ENCODE measurements at regions not wholly inside any gene's neighbourhood (a gene's known extent, or its start where the extent isn't known, plus 50 kb on each side); places are given as distances from the start of the nearest gene placed in this dataset.

DNA sequence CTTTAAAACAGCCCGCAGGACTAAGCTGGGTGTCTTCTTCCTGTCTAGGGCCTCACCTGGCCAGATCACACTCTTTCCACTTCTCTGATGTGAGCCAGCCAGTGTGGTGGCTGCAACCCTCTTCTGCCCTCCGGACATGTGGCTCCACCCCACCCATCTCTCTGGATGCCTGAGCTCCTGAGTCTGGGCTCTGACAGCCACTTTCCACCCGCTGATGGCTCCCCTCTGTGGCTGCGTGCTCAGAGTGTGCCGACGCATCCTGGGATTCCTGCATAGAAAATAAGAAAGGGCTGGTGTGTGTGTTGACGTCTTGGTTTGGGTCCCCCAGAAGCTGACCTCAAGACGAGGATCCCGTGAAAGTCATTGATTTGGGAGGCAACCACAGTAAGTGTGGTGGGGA, 181.6 kb downstream of the URI1 start:
- DNase-seq (ENCODE audit: low spot score) = no peak
- no peak for TF ChIP-seq EZH2 (IDR thresholded peaks at IDR 0.05; ENCODE audit: borderline replicate concordance, low read depth, low read length, poor library complexity, severe bottlenecking)
- TF ChIP-seq, protein P1, sequence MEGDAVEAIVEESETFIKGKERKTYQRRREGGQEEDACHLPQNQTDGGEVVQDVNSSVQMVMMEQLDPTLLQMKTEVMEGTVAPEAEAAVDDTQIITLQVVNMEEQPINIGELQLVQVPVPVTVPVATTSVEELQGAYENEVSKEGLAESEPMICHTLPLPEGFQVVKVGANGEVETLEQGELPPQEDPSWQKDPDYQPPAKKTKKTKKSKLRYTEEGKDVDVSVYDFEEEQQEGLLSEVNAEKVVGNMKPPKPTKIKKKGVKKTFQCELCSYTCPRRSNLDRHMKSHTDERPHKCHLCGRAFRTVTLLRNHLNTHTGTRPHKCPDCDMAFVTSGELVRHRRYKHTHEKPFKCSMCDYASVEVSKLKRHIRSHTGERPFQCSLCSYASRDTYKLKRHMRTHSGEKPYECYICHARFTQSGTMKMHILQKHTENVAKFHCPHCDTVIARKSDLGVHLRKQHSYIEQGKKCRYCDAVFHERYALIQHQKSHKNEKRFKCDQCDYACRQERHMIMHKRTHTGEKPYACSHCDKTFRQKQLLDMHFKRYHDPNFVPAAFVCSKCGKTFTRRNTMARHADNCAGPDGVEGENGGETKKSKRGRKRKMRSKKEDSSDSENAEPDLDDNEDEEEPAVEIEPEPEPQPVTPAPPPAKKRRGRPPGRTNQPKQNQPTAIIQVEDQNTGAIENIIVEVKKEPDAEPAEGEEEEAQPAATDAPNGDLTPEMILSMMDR (conservative IDR thresholded peaks at IDR 0.05; ENCODE audit: low read depth, low read length) = no peak
- H3K9me3 ChIP-seq (ENCODE audit: low read depth, low read length, poor library complexity, severe bottlenecking) = no peaks in the 10 kb centered on the region
- H3K4me1 ChIP-seq (ENCODE audit: insufficient read depth, low read length, poor library complexity, severe bottlenecking) = no peaks in the 10 kb centered on the region
- no peak overlapping the region for H3K4me3 ChIP-seq (ENCODE audit: low read depth, low read length, poor library complexity, severe bottlenecking)
- H3K27me3 ChIP-seq (replicated peaks; ENCODE audit: insufficient read depth, low read depth, low read length, poor library complexity) = no peaks in the 10 kb centered on the region
- ChIA-PET CTCF (no interaction called here), POLR2A (ENCODE audit: low non-redundant PET) (no interaction called here)
- no peak overlapping the region for H3K27ac ChIP-seq (ENCODE audit: low read depth, low read length, poor library complexity, severe bottlenecking)
- no TSS peak for BruUV-seq (replicated peaks)
- no peaks in the 10 kb centered on the region for H3K36me3 ChIP-seq (ENCODE audit: insufficient read depth, low read length, poor library complexity, severe bottlenecking)
- intact Hi-C loops (cut with micrococcal nuclease; ENCODE audit: unreplicated experiment) = no loop called here

DNA sequence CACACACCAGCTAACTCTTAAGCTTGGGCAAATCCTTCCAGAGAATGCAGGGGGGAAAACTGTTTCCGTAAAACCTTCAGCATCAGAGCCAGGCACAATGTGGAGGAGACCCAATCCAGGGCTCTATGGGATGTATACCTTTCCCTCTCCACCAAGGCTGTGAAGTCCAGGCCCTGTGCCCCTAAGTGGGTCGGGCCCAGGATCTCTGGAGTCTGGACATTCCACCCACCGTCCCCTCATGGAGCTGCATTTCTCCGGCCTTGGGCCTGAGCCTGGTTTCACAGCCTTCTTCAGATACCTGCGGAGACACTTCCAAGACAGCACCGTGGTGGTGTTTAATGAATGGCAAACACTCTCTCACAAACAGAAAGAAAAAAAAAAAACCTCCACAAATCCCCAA, 186.2 kb downstream of the URI1 start:
- ChIA-PET CTCF (no interaction called here), POLR2A (ENCODE audit: low non-redundant PET) (no interaction called here)
- Histone ChIP-seq H3K4me1 (ENCODE audit: insufficient read depth, low read length, poor library complexity, severe bottlenecking) (no peaks in the 10 kb centered on the region), H3K36me3 (ENCODE audit: insufficient read depth, low read length, poor library complexity, severe bottlenecking) (no peaks in the 10 kb centered on the region), H3K9me3 (ENCODE audit: low read depth, low read length, poor library complexity, severe bottlenecking) (no peaks in the 10 kb centered on the region), H3K27me3 (replicated peaks; ENCODE audit: insufficient read depth, low read depth, low read length, poor library complexity) (no peaks in the 10 kb centered on the region), H3K4me3 (ENCODE audit: low read depth, low read length, poor library complexity, severe bottlenecking) (no peak overlapping the region), H3K27ac (ENCODE audit: low read depth, low read length, poor library complexity, severe bottlenecking) (no peak overlapping the region)
- no peak for TF ChIP-seq EZH2 (IDR thresholded peaks at IDR 0.05; ENCODE audit: borderline replicate concordance, low read depth, low read length, poor library complexity, severe bottlenecking)
- TF ChIP-seq, protein P1 (conservative IDR thresholded peaks at IDR 0.05; ENCODE audit: low read depth, low read length) = no peak
- intact Hi-C loops (cut with micrococcal nuclease; ENCODE audit: unreplicated experiment) = no loop called here
- no TSS peak for BruUV-seq (replicated peaks)
- DNase-seq (ENCODE audit: low spot score) = no peak

GRCh38 chr19:30130356-30131122, 188.5 kb downstream of the URI1 start:
- CTCF ChIA-PET = no interaction called here
- POLR2A ChIA-PET (ENCODE audit: low non-redundant PET) = no interaction called here
- intact Hi-C loops (cut with micrococcal nuclease; ENCODE audit: unreplicated experiment) = no loop called here

More at GRCh38 chr19:30130356-30131122, 188.5 kb downstream of the URI1 start:
- Histone ChIP-seq H3K27me3 (replicated peaks; ENCODE audit: insufficient read depth, low read depth, low read length, poor library complexity) (no peaks in the 10 kb centered on the region), H3K36me3 (ENCODE audit: insufficient read depth, low read length, poor library complexity, severe bottlenecking) (no peaks in the 10 kb centered on the region), H3K27ac (ENCODE audit: low read depth, low read length, poor library complexity, severe bottlenecking) (no peak overlapping the region), H3K4me1 (ENCODE audit: insufficient read depth, low read length, poor library complexity, severe bottlenecking) (no peaks in the 10 kb centered on the region), H3K9me3 (ENCODE audit: low read depth, low read length, poor library complexity, severe bottlenecking) (no peaks in the 10 kb centered on the region), H3K4me3 (ENCODE audit: low read depth, low read length, poor library complexity, severe bottlenecking) (no peak overlapping the region)
- BruUV-seq (replicated peaks) = no TSS peak
- TF ChIP-seq, protein P1 (conservative IDR thresholded peaks at IDR 0.05; ENCODE audit: low read depth, low read length) = no peak
- no peak for TF ChIP-seq EZH2 (IDR thresholded peaks at IDR 0.05; ENCODE audit: borderline replicate concordance, low read depth, low read length, poor library complexity, severe bottlenecking)
- DNase-seq (ENCODE audit: low spot score) = no peak
